H1 (cell line): ENCODE measurements at regions not wholly inside any gene's neighbourhood (a gene's known extent, or its start where the extent isn't known, plus 50 kb on each side); places are given as distances from the start of the nearest gene placed in this dataset.

Experiments
- CTCF ChIA-PET: fragments of 300-600 bp; sonication (Branson Sonifier 250); formaldehyde crosslinking; loops from one replicate; lab custom pipeline; 2021; ENCODE audit not compliant: partially characterized antibody; lab: Charles Lee
- POLR2A ChIA-PET: fragments of 300-600 bp; sonication (Branson Sonifier 250); formaldehyde crosslinking; loops from one replicate; lab custom pipeline; 2021; ENCODE audit warnings: inconsistent platforms; ENCODE audit not compliant: partially characterized antibody; lab: Charles Lee
- DNase-seq, 2 experiments: peaks; one replicate each; pipeline versions ENCODE4 v3.0.0 to v3.0.0-alpha.2; 2010 to 2022; ENCODE audit warnings: low spot score in 2 of 2, low read depth in 1 of 2, mixed read lengths in 1 of 2
- FAIRE-seq: peaks from 2 replicates; lab custom pipeline; 2011; peaks lifted over from hg19 to GRCh38; lab: Jason Lieb, UNC
- H2AFZ ChIP-seq: 2 replicates; pipeline ENCODE4 v1.8.1; 2012; ENCODE audit warnings: low read length, inconsistent platforms
- H2AK5ac ChIP-seq: 2 replicates; pipeline ENCODE4 v1.6.1; 2013; ENCODE audit warnings: low read depth, low read length
- H2BK120ac ChIP-seq: replicated peaks from 2 replicates; pipeline ENCODE3; 2013; ENCODE audit warnings: low read depth, low read length, inconsistent platforms
- H2BK12ac ChIP-seq: 2 replicates; pipeline ENCODE4 v1.6.1; 2013; ENCODE audit warnings: low read depth, low read length
- H2BK15ac ChIP-seq: 2 replicates; pipeline ENCODE4 v1.6.1; 2013; ENCODE audit warnings: low read length
- H2BK20ac ChIP-seq: 2 replicates; pipeline ENCODE4 v1.6.1; 2013; ENCODE audit warnings: low read length
- H2BK5ac ChIP-seq: 2 replicates; pipeline ENCODE4 v1.6.1; 2013; ENCODE audit warnings: low read depth, low read length
- H3K14ac ChIP-seq: 2 replicates; pipeline ENCODE4 v1.6.1; 2013; ENCODE audit warnings: inconsistent platforms; ENCODE audit not compliant: insufficient read length
- H3K18ac ChIP-seq: 2 replicates; pipeline ENCODE4 v1.6.1; 2013; ENCODE audit warnings: low read length; ENCODE audit errors: extremely low read depth
- H3K23ac ChIP-seq: 2 replicates; pipeline ENCODE4 v1.6.1; 2013; ENCODE audit warnings: inconsistent platforms; ENCODE audit not compliant: insufficient read length
- H3K23me2 ChIP-seq: 2 replicates; pipeline ENCODE4 v1.6.1; 2013; ENCODE audit warnings: low read depth, low read length
- H3K27ac ChIP-seq: 2 replicates; pipeline ENCODE4 v1.6.1; 2011; ENCODE audit warnings: low read depth, low read length, inconsistent platforms
- H3K27me3 ChIP-seq, 4 experiments: replicated peaks in 1 of 4; 1 replicate in 1 of 4; 2 replicates in 3 of 4; pipeline versions ENCODE4 v1.6.1 to v1.8.1; 2011 to 2013; ENCODE audit warnings: low read length in 3 of 4, mild to moderate bottlenecking in 3 of 4, inconsistent platforms in 2 of 4, mixed read lengths in 2 of 4, moderate library complexity in 1 of 4; ENCODE audit not compliant: control insufficient read depth in 3 of 4, insufficient read depth in 3 of 4; ENCODE audit errors: extremely low read depth in 1 of 4
- H3K36me3 ChIP-seq, 4 experiments: 2 replicates each; pipeline versions ENCODE4 v1.6.1 to v1.8.1; 2011 to 2013; ENCODE audit warnings: mild to moderate bottlenecking in 4 of 4, low read length in 3 of 4, moderate library complexity in 2 of 4, control low read depth in 1 of 4, inconsistent platforms in 1 of 4; ENCODE audit not compliant: insufficient read depth in 4 of 4, control insufficient read depth in 2 of 4
- H3K4ac ChIP-seq: replicated peaks from 2 replicates; pipeline ENCODE3; 2013; ENCODE audit warnings: low read length, low read depth, mixed read lengths, inconsistent platforms; ENCODE audit not compliant: insufficient read length
- H3K4me1 ChIP-seq, 4 experiments: replicated peaks in 1 of 4; 1 replicate in 1 of 4; 2 replicates in 3 of 4; pipeline versions ENCODE4 v1.6.1 to v1.8.1; 2011 to 2013; ENCODE audit warnings: low read length in 3 of 4, inconsistent platforms in 2 of 4, mixed read lengths in 1 of 4; ENCODE audit not compliant: insufficient read depth in 4 of 4, control insufficient read depth in 3 of 4
- H3K4me2 ChIP-seq, 2 experiments: 2 replicates each; pipeline versions ENCODE4 v1.6.1 to v1.8.1; 2011 to 2013; ENCODE audit warnings: low read depth in 2 of 2, low read length in 2 of 2, control low read depth in 1 of 2, inconsistent platforms in 1 of 2, mild to moderate bottlenecking in 1 of 2; ENCODE audit not compliant: insufficient read depth in 1 of 2
- H3K4me3 ChIP-seq, 4 experiments: fragments of 200-600, 300-600 bp in 1 of 4; sonication (generic), shearing (Covaris generic), sonication (Bioruptor Twin) in 1 of 4; 2 replicates each; pipeline versions ENCODE4 v1.5.1 to v1.8.1; 2011 to 2016; ENCODE audit warnings: low read length in 4 of 4, low read depth in 3 of 4, control low read depth in 2 of 4, inconsistent platforms in 2 of 4, mild to moderate bottlenecking in 2 of 4, mixed read lengths in 1 of 4, moderate library complexity in 1 of 4; ENCODE audit not compliant: insufficient read depth in 2 of 4; ENCODE audit errors: extremely low read depth in 1 of 4
- H3K56ac ChIP-seq: replicated peaks from 2 replicates; pipeline ENCODE3; 2013; ENCODE audit warnings: low read depth, mild to moderate bottlenecking, mixed read lengths, low read length, inconsistent platforms; ENCODE audit not compliant: insufficient read length
- H3K79me1 ChIP-seq: 2 replicates; pipeline ENCODE4 v1.6.1; 2013; ENCODE audit warnings: low read depth, low read length, control low read depth
- H3K79me2 ChIP-seq, 2 experiments: 2 replicates each; pipeline versions ENCODE4 v1.6.1 to v1.8.1; 2012 to 2013; ENCODE audit warnings: low read length in 2 of 2, mild to moderate bottlenecking in 2 of 2, inconsistent platforms in 1 of 2; ENCODE audit not compliant: insufficient read depth in 2 of 2, control insufficient read depth in 1 of 2
- H3K9ac ChIP-seq, 4 experiments: replicated peaks in 1 of 4; 1 replicate in 1 of 4; 2 replicates in 3 of 4; pipeline versions ENCODE4 v1.6.1 to v1.8.1; 2011 to 2013; ENCODE audit warnings: low read depth in 3 of 4, low read length in 3 of 4, control low read depth in 2 of 4, mild to moderate bottlenecking in 2 of 4, moderate library complexity in 2 of 4, inconsistent platforms in 1 of 4; ENCODE audit errors: extremely low read depth in 1 of 4
- H3K9me3 ChIP-seq, 2 experiments: 2 replicates each; pipeline versions ENCODE4 v1.6.1 to v1.8.1; 2012 to 2013; ENCODE audit warnings: mild to moderate bottlenecking in 2 of 2, moderate library complexity in 2 of 2, control low read depth in 1 of 2, inconsistent platforms in 1 of 2, low read depth in 1 of 2, low read length in 1 of 2, mixed read lengths in 1 of 2; ENCODE audit not compliant: insufficient read depth in 2 of 2
- H4K20me1 ChIP-seq, 2 experiments: replicated peaks in 1 of 2; 2 replicates each; pipeline versions ENCODE3 to v1.8.1; 2011 to 2013; ENCODE audit warnings: inconsistent platforms in 2 of 2, low read length in 2 of 2, mild to moderate bottlenecking in 1 of 2; ENCODE audit not compliant: insufficient read depth in 2 of 2, control insufficient read depth in 1 of 2
- H4K5ac ChIP-seq: 2 replicates; pipeline ENCODE4 v1.6.1; 2013; ENCODE audit warnings: low read length, low read depth, mixed read lengths, inconsistent platforms; ENCODE audit not compliant: insufficient read length
- H4K8ac ChIP-seq: 2 replicates; pipeline ENCODE4 v1.8.0; 2013; ENCODE audit warnings: mild to moderate bottlenecking, moderate library complexity, low read length, inconsistent platforms; ENCODE audit not compliant: insufficient read depth; ENCODE audit errors: extremely low read depth
- H4K91ac ChIP-seq: replicated peaks from 2 replicates; pipeline ENCODE3; 2013; ENCODE audit warnings: low read length, mixed read lengths, inconsistent platforms; ENCODE audit not compliant: insufficient read length
- BCL11A ChIP-seq, 2 experiments: IDR thresholded peaks; one replicate each; pipeline ENCODE4 v1.6.1; 2011; ENCODE audit warnings: low read depth in 2 of 2, low read length in 2 of 2, mild to moderate bottlenecking in 2 of 2
- CHD2 ChIP-seq: IDR thresholded peaks from 2 replicates; pipeline ENCODE4 v1.6.1; 2012; ENCODE audit warnings: low read length, improper control_type of control experiment
- CTBP2 ChIP-seq: IDR thresholded peaks from 2 replicates; pipeline ENCODE4 v1.7.0; 2011; ENCODE audit warnings: borderline replicate concordance, mild to moderate bottlenecking, moderate library complexity, mixed read lengths, low read length; ENCODE audit not compliant: insufficient read depth, insufficient read length
- GTF2F1 ChIP-seq: IDR thresholded peaks from 2 replicates; pipeline ENCODE4 v1.6.1; 2012; ENCODE audit warnings: low read depth, low read length, improper control_type of control experiment, borderline replicate concordance
- HDAC2 ChIP-seq, 2 experiments: fragments of 300-600 bp in 1 of 2; sonication (generic) in 1 of 2; IDR thresholded peaks; 2 replicates each; pipeline ENCODE4 v1.6.1; 2011 to 2012; ENCODE audit warnings: low read depth in 2 of 2, low read length in 2 of 2, mild to moderate bottlenecking in 2 of 2, moderate library complexity in 2 of 2, borderline replicate concordance in 1 of 2, inconsistent platforms in 1 of 2
- RNF2 ChIP-seq: fragments of 200-900, 300-1000 bp; sonication (generic); IDR thresholded peaks from 2 replicates; pipeline ENCODE4 v1.7.1; 2016; ENCODE audit warnings: borderline replicate concordance, low read depth, mild to moderate bottlenecking, antibody characterized with exemption, low read length; ENCODE audit not compliant: poor library complexity, severe bottlenecking; ENCODE audit errors: missing control alignments
- SIN3A ChIP-seq, 2 experiments: IDR thresholded peaks in 1 of 2; conservative IDR thresholded peaks in 1 of 2; 2 replicates each; pipeline ENCODE4 v1.6.1; 2011 to 2012; ENCODE audit warnings: low read length in 2 of 2, improper control_type of control experiment in 1 of 2, low read depth in 1 of 2, mild to moderate bottlenecking in 1 of 2
- SIX5 ChIP-seq: IDR thresholded peaks from 2 replicates; pipeline ENCODE4 v1.6.1; 2011; ENCODE audit warnings: mild to moderate bottlenecking, low read depth, low read length
- SP2 ChIP-seq: IDR thresholded peaks from 2 replicates; pipeline ENCODE4 v1.6.1; 2012; ENCODE audit warnings: mild to moderate bottlenecking, low read length, inconsistent platforms
- SUZ12 ChIP-seq: fragments of 200-600 bp; sonication (generic); IDR thresholded peaks from 2 replicates; pipeline ENCODE4 v1.6.1; 2012; ENCODE audit warnings: mild to moderate bottlenecking, inconsistent platforms, low read length, moderate library complexity, mixed read lengths
- WGBS, 2 experiments: shearing (Covaris generic) in 1 of 2; methylation state at CpG; one replicate each; pipeline versions ENCODE4 v1.1.6 to v1.1.7; 2013 to 2015; ENCODE audit warnings: low lambda C conversion rate in 2 of 2, mixed read lengths in 2 of 2, inconsistent platforms in 1 of 2, low coverage in 1 of 2, missing lambda C conversion rate in 1 of 2; ENCODE audit not compliant: insufficient replicate concordance in 2 of 2, insufficient coverage in 1 of 2, insufficient read length in 1 of 2; ENCODE audit errors: extremely low coverage in 1 of 2, missing lambda C conversion rate in 1 of 2; 5-methylcytosine and 5-hydroxymethylcytosine counted together
- TF ChIP-seq, protein P1 (sequence below): IDR thresholded peaks from 2 replicates; pipeline ENCODE4 v1.6.1; 2012; ENCODE audit warnings: low read length, inconsistent platforms

GRCh38 chr13:82092312-82092711, 1751.4 kb upstream of the SPRY2 start:
- Histone ChIP-seq H3K9ac (no peak overlapping the region), H3K23ac (no peak overlapping the region), H4K8ac (no peak overlapping the region), H3K4ac (no peak overlapping the region), H2BK120ac (no peak overlapping the region), H3K18ac (no peak overlapping the region), H4K20me1 (no peaks in the 10 kb centered on the region), H2BK15ac (no peak overlapping the region), H3K4me1 (no peaks in the 10 kb centered on the region), H3K36me3 (no peaks in the 10 kb centered on the region), H2AFZ (no peak overlapping the region), H2BK12ac (no peak overlapping the region), H3K4me3 (no peak overlapping the region), H3K56ac (no peak overlapping the region), H3K9me3 (no peaks in the 10 kb centered on the region), H3K23me2 (no peaks in the 10 kb centered on the region), H3K4me2 (no peak overlapping the region), H4K91ac (no peak overlapping the region), H4K5ac (no peak overlapping the region), H2AK5ac (no peak overlapping the region), H3K14ac (no peak overlapping the region), H3K79me1 (no peaks in the 10 kb centered on the region), H2BK5ac (no peak overlapping the region), H3K27me3 (no peaks in the 10 kb centered on the region), H2BK20ac (no peak overlapping the region), H3K79me2 (no peaks in the 10 kb centered on the region), H3K27ac (no peak overlapping the region)
- FAIRE-seq = no peak
- ChIA-PET CTCF (interaction anchor here (0.5 kb wide), 1 partner anchor 392 kb away, joined by 3 read pairs; no protein-coding TSS in a partner anchor), POLR2A (no interaction called here)
- 96% methylated on average over 3 of the region's 3 CpGs; no CpG with 5 or more reads in 1 of the 2 experiments for WGBS, 2 experiments
- DNase-seq = no peak
- no peak for TF ChIP-seq CTBP2
- TF ChIP-seq, protein P1, sequence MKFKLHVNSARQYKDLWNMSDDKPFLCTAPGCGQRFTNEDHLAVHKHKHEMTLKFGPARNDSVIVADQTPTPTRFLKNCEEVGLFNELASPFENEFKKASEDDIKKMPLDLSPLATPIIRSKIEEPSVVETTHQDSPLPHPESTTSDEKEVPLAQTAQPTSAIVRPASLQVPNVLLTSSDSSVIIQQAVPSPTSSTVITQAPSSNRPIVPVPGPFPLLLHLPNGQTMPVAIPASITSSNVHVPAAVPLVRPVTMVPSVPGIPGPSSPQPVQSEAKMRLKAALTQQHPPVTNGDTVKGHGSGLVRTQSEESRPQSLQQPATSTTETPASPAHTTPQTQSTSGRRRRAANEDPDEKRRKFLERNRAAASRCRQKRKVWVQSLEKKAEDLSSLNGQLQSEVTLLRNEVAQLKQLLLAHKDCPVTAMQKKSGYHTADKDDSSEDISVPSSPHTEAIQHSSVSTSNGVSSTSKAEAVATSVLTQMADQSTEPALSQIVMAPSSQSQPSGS = no peak
- no peak for TF ChIP-seq CHD2
- no peak for TF ChIP-seq BCL11A (IDR thresholded peaks at IDR 0.05; ENCODE audit: low read depth in 2 of 2, low read length in 2 of 2)
- TF ChIP-seq SIX5 = no peak
- no peak for TF ChIP-seq HDAC2 (IDR thresholded peaks at IDR 0.05; ENCODE audit: borderline replicate concordance in 1 of 2, low read depth in 2 of 2, low read length in 2 of 2)
- TF ChIP-seq SUZ12 = no peak
- TF ChIP-seq GTF2F1 = no peak
- no peak for TF ChIP-seq RNF2
- TF ChIP-seq SIN3A (conservative IDR thresholded peaks at IDR 0.05 in 1 of 2, IDR thresholded peaks at IDR 0.05 in 1 of 2; ENCODE audit: low read depth in 1 of 2, low read length in 2 of 2) = no peak
- no peak for TF ChIP-seq SP2
